DOHH2 (cell line): ENCODE measurements at regions not wholly inside any gene's neighbourhood (a gene's known extent, or its start where the extent isn't known, plus 50 kb on each side); places are given as distances from the start of the nearest gene placed in this dataset.

Experiments used
- EZH2phosphoT487 ChIP-seq: fragments of 200-600 bp; sonication (generic); IDR thresholded peaks from 2 replicates; pipeline ENCODE4 v1.6.1; 2017; ENCODE audit warnings: borderline replicate concordance, mild to moderate bottlenecking, antibody characterized with exemption, low read length, moderate library complexity, mixed read lengths
- TF ChIP-seq, protein P1 (sequence below): fragments of 200-600 bp; sonication (generic); IDR thresholded peaks from one replicate; pipeline ENCODE4 v1.5.1; 2014; ENCODE audit warnings: antibody characterized with exemption, mild to moderate bottlenecking, low read depth, low read length; ENCODE audit not compliant: poor library complexity, severe bottlenecking

GRCh38 chr3:176934698-176935097 lies 262.6 kb downstream of the TBL1XR1 start:
- TF ChIP-seq, protein P1, sequence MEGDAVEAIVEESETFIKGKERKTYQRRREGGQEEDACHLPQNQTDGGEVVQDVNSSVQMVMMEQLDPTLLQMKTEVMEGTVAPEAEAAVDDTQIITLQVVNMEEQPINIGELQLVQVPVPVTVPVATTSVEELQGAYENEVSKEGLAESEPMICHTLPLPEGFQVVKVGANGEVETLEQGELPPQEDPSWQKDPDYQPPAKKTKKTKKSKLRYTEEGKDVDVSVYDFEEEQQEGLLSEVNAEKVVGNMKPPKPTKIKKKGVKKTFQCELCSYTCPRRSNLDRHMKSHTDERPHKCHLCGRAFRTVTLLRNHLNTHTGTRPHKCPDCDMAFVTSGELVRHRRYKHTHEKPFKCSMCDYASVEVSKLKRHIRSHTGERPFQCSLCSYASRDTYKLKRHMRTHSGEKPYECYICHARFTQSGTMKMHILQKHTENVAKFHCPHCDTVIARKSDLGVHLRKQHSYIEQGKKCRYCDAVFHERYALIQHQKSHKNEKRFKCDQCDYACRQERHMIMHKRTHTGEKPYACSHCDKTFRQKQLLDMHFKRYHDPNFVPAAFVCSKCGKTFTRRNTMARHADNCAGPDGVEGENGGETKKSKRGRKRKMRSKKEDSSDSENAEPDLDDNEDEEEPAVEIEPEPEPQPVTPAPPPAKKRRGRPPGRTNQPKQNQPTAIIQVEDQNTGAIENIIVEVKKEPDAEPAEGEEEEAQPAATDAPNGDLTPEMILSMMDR, result no peak
- no peak for TF ChIP-seq EZH2phosphoT487
